MM.1S (cell line): ENCODE measurements at regions not wholly inside any gene's neighbourhood (a gene's known extent, or its start where the extent isn't known, plus 50 kb on each side); places are given as distances from the start of the nearest gene placed in this dataset.

Experiments used
- DNase-seq: peaks from one replicate; pipeline ENCODE4 v3.0.0-alpha.2; 2015
- H2AFZ ChIP-seq: fragments of 300-600 bp; sonication (generic); 2 replicates; pipeline ENCODE4 v1.6.0; 2016; ENCODE audit warnings: antibody characterized with exemption, low read length
- H3F3A ChIP-seq: fragments of 300-600 bp; sonication (generic); 2 replicates; pipeline ENCODE4 v1.6.1; 2016; ENCODE audit warnings: mild to moderate bottlenecking, antibody characterized with exemption, low read length, moderate library complexity, mixed read lengths; ENCODE audit not compliant: insufficient read depth
- H3K27ac ChIP-seq: fragments of 300-600 bp; sonication (generic); 2 replicates; pipeline ENCODE4 v1.5.1; 2016; ENCODE audit warnings: mild to moderate bottlenecking, low read length
- H3K27me3 ChIP-seq: fragments of 300-600 bp; sonication (generic); replicated peaks from 2 replicates; pipeline ENCODE4 v1.6.0; 2016; ENCODE audit warnings: low read length; ENCODE audit not compliant: insufficient read depth
- H3K36me3 ChIP-seq: fragments of 300-600 bp; sonication (generic); replicated peaks from 2 replicates; pipeline ENCODE4 v1.6.1; 2016; ENCODE audit warnings: mild to moderate bottlenecking, low read length, mixed read lengths; ENCODE audit not compliant: insufficient read depth
- H3K4me1 ChIP-seq: fragments of 300-600 bp; sonication (generic); 2 replicates; pipeline ENCODE4 v1.6.1; 2016; ENCODE audit warnings: low read length, mixed read lengths
- H3K4me2 ChIP-seq: fragments of 300-600 bp; sonication (generic); 2 replicates; pipeline ENCODE4 v1.6.0; 2016; ENCODE audit warnings: low read depth, low read length
- H3K4me3 ChIP-seq: fragments of 300-600 bp; sonication (generic); 2 replicates; pipeline ENCODE4 v1.5.1; 2016; ENCODE audit warnings: low read length, mixed read lengths
- H3K79me2 ChIP-seq: fragments of 300-600 bp; sonication (generic); 2 replicates; pipeline ENCODE4 v1.6.1; 2016; ENCODE audit warnings: mixed run types, low read length, mixed read lengths
- H3K9ac ChIP-seq: fragments of 300-600 bp; sonication (generic); 2 replicates; pipeline ENCODE4 v1.6.1; 2016; ENCODE audit warnings: low read length, mixed read lengths
- H3K9me2 ChIP-seq: fragments of 300-600 bp; sonication (generic); replicated peaks from 2 replicates; pipeline ENCODE4 v1.6.1; 2016; ENCODE audit warnings: mild to moderate bottlenecking, low read length, mixed read lengths; ENCODE audit not compliant: insufficient read depth
- H3K9me3 ChIP-seq: fragments of 300-600 bp; sonication (generic); replicated peaks from 2 replicates; pipeline ENCODE4 v1.6.1; 2016; ENCODE audit warnings: mild to moderate bottlenecking, low read length, mixed read lengths; ENCODE audit not compliant: insufficient read depth
- H4K20me1 ChIP-seq: fragments of 300-600 bp; sonication (generic); 2 replicates; pipeline ENCODE4 v1.6.1; 2016; ENCODE audit warnings: mild to moderate bottlenecking, low read length, moderate library complexity, mixed read lengths; ENCODE audit not compliant: insufficient read depth
- EZH2 ChIP-seq: fragments of 300-600 bp; sonication (generic); optimal IDR thresholded peaks from 2 replicates; pipeline ENCODE3; 2017; ENCODE audit warnings: low read depth, mild to moderate bottlenecking, antibody characterized with exemption, low read length, mixed read lengths
- EZH2phosphoT487 ChIP-seq: fragments of 300-600 bp; sonication (generic); IDR thresholded peaks from 2 replicates; pipeline ENCODE4 v1.6.1; 2018; ENCODE audit warnings: antibody characterized with exemption, low read length
- TF ChIP-seq, protein P1 (sequence below): fragments of 300-600 bp; sonication (generic); IDR thresholded peaks from 2 replicates; pipeline ENCODE4 v1.5.1; 2016; ENCODE audit warnings: antibody characterized with exemption, low read length, mixed read lengths

DNA sequence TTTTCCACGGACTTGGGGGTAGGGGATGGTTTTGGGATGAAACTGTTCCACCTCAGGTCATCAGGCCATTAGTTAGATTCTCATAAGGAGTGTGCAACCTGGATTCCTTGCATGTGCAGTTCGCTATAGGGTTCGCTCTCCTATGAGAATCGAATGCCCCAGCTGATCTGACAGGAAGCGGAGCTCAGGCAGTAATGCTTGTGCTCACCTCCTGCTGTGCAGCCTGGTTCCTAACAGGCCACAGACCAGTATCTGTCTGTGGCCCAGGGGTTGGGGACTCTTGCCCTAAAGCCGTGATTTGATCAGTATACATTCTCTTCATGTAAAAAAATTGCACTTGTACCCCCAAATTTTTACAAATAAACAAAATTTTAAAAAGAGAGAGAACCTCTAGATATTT lies 219.4 kb upstream of the CPNE8 start:
- Histone ChIP-seq H4K20me1 (no peaks in the 10 kb centered on the region), H3K27ac (no peak overlapping the region), H3K4me1 (no peaks in the 10 kb centered on the region), H3K9me2 (no peaks in the 10 kb centered on the region), H3K36me3 (no peaks in the 10 kb centered on the region), H3K27me3 (no peaks in the 10 kb centered on the region), H3K9me3 (no peaks in the 10 kb centered on the region), H3F3A (no peaks in the 10 kb centered on the region), H3K4me3 (no peak overlapping the region), H3K79me2 (no peaks in the 10 kb centered on the region), H3K4me2 (no peak overlapping the region), H3K9ac (no peak overlapping the region), H2AFZ (no peak overlapping the region)
- no peak for DNase-seq
- TF ChIP-seq, protein P1, sequence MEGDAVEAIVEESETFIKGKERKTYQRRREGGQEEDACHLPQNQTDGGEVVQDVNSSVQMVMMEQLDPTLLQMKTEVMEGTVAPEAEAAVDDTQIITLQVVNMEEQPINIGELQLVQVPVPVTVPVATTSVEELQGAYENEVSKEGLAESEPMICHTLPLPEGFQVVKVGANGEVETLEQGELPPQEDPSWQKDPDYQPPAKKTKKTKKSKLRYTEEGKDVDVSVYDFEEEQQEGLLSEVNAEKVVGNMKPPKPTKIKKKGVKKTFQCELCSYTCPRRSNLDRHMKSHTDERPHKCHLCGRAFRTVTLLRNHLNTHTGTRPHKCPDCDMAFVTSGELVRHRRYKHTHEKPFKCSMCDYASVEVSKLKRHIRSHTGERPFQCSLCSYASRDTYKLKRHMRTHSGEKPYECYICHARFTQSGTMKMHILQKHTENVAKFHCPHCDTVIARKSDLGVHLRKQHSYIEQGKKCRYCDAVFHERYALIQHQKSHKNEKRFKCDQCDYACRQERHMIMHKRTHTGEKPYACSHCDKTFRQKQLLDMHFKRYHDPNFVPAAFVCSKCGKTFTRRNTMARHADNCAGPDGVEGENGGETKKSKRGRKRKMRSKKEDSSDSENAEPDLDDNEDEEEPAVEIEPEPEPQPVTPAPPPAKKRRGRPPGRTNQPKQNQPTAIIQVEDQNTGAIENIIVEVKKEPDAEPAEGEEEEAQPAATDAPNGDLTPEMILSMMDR: no peak
- TF ChIP-seq EZH2: no peak
- TF ChIP-seq EZH2phosphoT487: no peak

GRCh38 chr12:39123580-39124253 lies 218.3 kb upstream of the CPNE8 start:
- DNase-seq: no peak
- Histone ChIP-seq H3K4me1 (no peaks in the 10 kb centered on the region), H2AFZ (no peak overlapping the region)

GRCh38 chr12:39122562-39123204 lies 217.3 kb upstream of the CPNE8 start:
- Histone ChIP-seq H3F3A (no peaks in the 10 kb centered on the region), H3K9me3 (no peaks in the 10 kb centered on the region), H2AFZ (no peak overlapping the region), H3K4me1 (no peaks in the 10 kb centered on the region), H3K79me2 (no peaks in the 10 kb centered on the region), H3K27ac (no peak overlapping the region), H4K20me1 (no peaks in the 10 kb centered on the region), H3K9ac (no peak overlapping the region), H3K36me3 (no peaks in the 10 kb centered on the region), H3K4me2 (no peak overlapping the region), H3K4me3 (no peak overlapping the region), H3K27me3 (no peaks in the 10 kb centered on the region), H3K9me2 (no peaks in the 10 kb centered on the region)
- TF ChIP-seq, protein P1: no peak
- no peak for TF ChIP-seq EZH2
- TF ChIP-seq EZH2phosphoT487: no peak
- DNase-seq: no peak

More at GRCh38 chr12:39123580-39124253, 218.3 kb upstream of the CPNE8 start:
- Histone ChIP-seq H3K27me3 (no peaks in the 10 kb centered on the region), H3F3A (no peaks in the 10 kb centered on the region), H3K9ac (no peak overlapping the region), H3K4me3 (no peak overlapping the region), H4K20me1 (no peaks in the 10 kb centered on the region), H3K27ac (no peak overlapping the region), H3K9me2 (no peaks in the 10 kb centered on the region), H3K79me2 (no peaks in the 10 kb centered on the region), H3K36me3 (no peaks in the 10 kb centered on the region), H3K4me2 (no peak overlapping the region), H3K9me3 (no peaks in the 10 kb centered on the region)
- TF ChIP-seq EZH2phosphoT487: no peak
- TF ChIP-seq EZH2: no peak
- TF ChIP-seq, protein P1: no peak
